Mesothelial cell of epicardium (in vitro differentiated cells): ENCODE measurements at regions not wholly inside any gene's neighbourhood (a gene's known extent, or its start where the extent isn't known, plus 50 kb on each side); places are given as distances from the start of the nearest gene placed in this dataset.

Experiments used
- DNase-seq, 2 experiments: peaks; one replicate each; pipeline ENCODE4 v3.0.0; 2021; ENCODE audit warnings: low spot score in 2 of 2; ENCODE audit not compliant: unreplicated experiment in 2 of 2
- H3K27ac Mint-ChIP-seq: 2 replicates; pipeline ENCODE4 v1.8.0; 2021; ENCODE audit warnings: mixed read lengths
- H3K27me3 Mint-ChIP-seq: 2 replicates; pipeline ENCODE4 v1.8.0; 2021; ENCODE audit warnings: low read depth, mixed read lengths
- H3K36me3 Mint-ChIP-seq: 2 replicates; pipeline ENCODE4 v1.8.0; 2021; ENCODE audit warnings: mixed read lengths
- H3K4me1 Mint-ChIP-seq: 2 replicates; pipeline ENCODE4 v1.8.0; 2021; ENCODE audit warnings: mixed read lengths
- H3K4me3 Mint-ChIP-seq: 2 replicates; pipeline ENCODE4 v1.8.0; 2021; ENCODE audit warnings: mild to moderate bottlenecking, moderate library complexity, mixed read lengths
- H3K9me3 Mint-ChIP-seq: 2 replicates; pipeline ENCODE4 v1.8.0; 2021; ENCODE audit warnings: mixed read lengths
- TF ChIP-seq, protein P1 (sequence below): fragments of 200-600 bp; sonication (generic); IDR thresholded peaks from one replicate; pipeline ENCODE4 v1.5.0; 2021; ENCODE audit warnings: antibody characterized with exemption; ENCODE audit not compliant: unreplicated experiment

DNA sequence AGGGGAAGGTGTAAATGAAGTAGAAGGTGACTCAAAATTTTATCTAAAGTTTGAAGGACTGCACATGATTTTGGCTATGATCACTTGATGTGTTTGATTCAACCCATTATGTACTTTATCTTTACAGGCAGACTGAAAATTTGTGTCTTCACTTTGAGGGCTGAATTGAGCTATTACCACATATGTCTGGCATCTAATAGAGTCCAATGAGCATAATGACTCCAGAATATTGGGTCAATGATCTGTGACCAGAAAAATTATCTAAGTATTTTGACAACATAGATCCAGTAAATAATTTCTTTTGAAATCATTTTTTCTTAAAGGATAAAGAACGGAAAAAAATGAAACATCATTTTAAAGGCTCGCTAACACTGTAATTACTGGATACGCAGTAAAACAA, 2810.0 kb downstream of the PCDH9 start:
- Mint-ChIP-seq H3K27ac (no peak overlapping the region), H3K4me3 (no peak overlapping the region), H3K9me3 (peaks cover 2% of the 10 kb centered on the region), H3K27me3 (no peaks in the 10 kb centered on the region), H3K4me1 (no peaks in the 10 kb centered on the region), H3K36me3 (no peaks in the 10 kb centered on the region)
- no peak for DNase-seq
- TF ChIP-seq, protein P1, sequence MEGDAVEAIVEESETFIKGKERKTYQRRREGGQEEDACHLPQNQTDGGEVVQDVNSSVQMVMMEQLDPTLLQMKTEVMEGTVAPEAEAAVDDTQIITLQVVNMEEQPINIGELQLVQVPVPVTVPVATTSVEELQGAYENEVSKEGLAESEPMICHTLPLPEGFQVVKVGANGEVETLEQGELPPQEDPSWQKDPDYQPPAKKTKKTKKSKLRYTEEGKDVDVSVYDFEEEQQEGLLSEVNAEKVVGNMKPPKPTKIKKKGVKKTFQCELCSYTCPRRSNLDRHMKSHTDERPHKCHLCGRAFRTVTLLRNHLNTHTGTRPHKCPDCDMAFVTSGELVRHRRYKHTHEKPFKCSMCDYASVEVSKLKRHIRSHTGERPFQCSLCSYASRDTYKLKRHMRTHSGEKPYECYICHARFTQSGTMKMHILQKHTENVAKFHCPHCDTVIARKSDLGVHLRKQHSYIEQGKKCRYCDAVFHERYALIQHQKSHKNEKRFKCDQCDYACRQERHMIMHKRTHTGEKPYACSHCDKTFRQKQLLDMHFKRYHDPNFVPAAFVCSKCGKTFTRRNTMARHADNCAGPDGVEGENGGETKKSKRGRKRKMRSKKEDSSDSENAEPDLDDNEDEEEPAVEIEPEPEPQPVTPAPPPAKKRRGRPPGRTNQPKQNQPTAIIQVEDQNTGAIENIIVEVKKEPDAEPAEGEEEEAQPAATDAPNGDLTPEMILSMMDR, result no peak

DNA sequence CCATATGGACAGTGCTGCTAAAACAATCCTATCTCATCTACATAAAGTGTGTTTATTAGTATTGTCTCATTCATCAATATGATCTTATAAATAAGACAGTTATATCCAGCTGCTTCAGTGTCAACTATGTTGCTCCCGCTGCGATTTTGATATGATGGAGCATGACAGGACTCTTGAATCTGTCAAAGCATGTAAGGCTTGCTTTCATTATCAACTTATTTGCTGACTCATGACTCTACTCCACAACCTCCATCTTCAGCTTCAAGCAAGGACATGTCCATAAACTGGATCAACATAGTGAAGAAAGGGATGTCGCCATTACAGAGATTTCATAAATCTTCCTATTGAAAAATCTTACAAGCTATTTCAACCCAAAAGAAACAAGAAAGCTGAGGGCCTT, 2812.6 kb downstream of the PCDH9 start:
- no peak for DNase-seq
- no peaks in the 10 kb centered on the region for H3K36me3 Mint-ChIP-seq
- H3K4me1 Mint-ChIP-seq, result no peaks in the 10 kb centered on the region
- no peaks in the 10 kb centered on the region for H3K27me3 Mint-ChIP-seq
- H3K27ac Mint-ChIP-seq, result no peak overlapping the region
- TF ChIP-seq, protein P1, result no peak
- peaks cover 2% of the 10 kb centered on the region for H3K9me3 Mint-ChIP-seq
- H3K4me3 Mint-ChIP-seq, result no peak overlapping the region

DNA sequence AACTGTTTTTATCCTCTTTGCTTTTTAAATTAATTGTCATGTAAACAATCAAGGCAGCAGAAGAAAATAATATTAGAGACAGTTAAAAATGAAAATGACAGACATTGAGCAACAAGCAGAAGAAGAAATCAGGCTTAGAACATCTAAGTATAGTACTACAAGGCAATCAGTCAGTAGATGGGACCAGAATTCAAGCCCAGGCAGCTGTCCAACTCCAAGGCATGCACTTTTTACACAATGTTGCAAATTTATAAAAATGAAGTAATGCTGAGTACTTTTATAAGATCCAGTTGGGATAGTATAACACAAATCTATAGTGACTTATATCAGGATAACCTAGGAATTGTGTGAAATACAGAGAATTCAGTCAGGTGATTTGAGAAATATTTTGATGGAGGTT, 2815.8 kb downstream of the PCDH9 start:
- no peak for DNase-seq
- H3K27ac Mint-ChIP-seq, result no peak overlapping the region
- H3K27me3 Mint-ChIP-seq, result no peaks in the 10 kb centered on the region
- no peaks in the 10 kb centered on the region for H3K4me1 Mint-ChIP-seq
- peaks cover under 1% of the 10 kb centered on the region for H3K9me3 Mint-ChIP-seq
- TF ChIP-seq, protein P1, result no peak
- H3K4me3 Mint-ChIP-seq, result no peak overlapping the region
- H3K36me3 Mint-ChIP-seq, result no peaks in the 10 kb centered on the region

DNA sequence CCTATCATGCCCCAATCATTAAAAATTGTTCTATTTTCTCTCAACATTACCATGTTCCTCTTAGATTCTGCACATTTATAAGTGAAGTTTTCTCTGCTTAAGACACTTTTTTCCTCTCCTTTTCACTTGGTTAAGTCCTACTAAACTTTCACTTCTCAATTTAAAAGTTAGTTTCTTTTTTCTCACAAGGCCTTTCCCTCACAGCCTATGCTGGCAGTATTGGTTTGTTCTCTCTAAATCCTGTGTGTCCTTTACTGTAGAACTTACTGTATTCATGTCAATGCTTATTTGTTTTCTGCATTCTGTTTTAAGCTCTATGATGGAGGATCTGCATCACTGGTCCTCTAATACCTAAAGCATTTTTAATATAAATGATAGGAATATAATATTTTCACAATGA, 2816.6 kb downstream of the PCDH9 start:
- no peaks in the 10 kb centered on the region for H3K4me1 Mint-ChIP-seq

DNA sequence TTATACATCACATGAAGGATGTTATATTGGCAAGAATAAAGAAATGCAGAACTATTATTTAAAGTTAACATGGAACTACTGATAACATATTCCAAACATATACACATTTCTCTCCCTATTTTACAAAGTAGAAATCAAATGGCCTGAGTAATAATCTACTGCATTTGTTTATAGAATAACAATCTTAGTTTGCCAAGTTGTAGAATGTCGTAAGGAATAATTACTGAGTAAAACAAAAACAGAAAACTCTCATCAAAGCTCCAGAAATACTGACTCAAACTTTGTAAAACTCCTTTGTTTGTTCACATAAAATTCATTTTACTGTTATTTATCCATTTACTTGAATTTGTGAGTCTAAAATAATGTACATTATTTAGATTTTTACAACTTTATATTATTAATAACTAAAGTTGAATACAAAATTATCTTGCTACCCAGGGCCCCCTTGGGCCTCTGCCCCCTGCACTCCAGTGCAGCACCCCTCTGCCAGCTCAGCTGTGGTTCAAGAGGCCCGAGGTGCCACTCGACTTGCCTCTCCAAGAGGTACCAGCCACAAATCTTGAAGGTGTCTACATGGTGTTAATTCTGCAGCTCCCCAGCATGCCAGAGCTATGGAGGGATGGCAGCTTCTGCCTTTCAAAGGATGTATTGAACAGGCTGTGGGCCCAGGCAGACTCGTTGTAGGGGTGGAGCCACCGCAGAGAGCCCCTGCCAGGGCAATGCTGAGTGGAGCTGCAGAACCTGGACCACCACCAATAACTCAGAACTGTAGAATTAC, 2819.7 kb downstream of the PCDH9 start:
- H3K4me1 Mint-ChIP-seq, result no peaks in the 10 kb centered on the region
- H3K27ac Mint-ChIP-seq, result no peak overlapping the region
- TF ChIP-seq, protein P1, result no peak

More for the DNA sequence above, 2816.6 kb downstream of the PCDH9 start:
- Mint-ChIP-seq H3K36me3 (no peaks in the 10 kb centered on the region), H3K4me3 (no peak overlapping the region), H3K27ac (no peak overlapping the region), H3K9me3 (no peaks in the 10 kb centered on the region), H3K27me3 (no peaks in the 10 kb centered on the region)
- no peak for DNase-seq
- TF ChIP-seq, protein P1, result no peak

More for the DNA sequence above, 2819.7 kb downstream of the PCDH9 start:
- no peak for DNase-seq
- H3K4me3 Mint-ChIP-seq, result no peak overlapping the region
- no peaks in the 10 kb centered on the region for H3K27me3 Mint-ChIP-seq
- no peaks in the 10 kb centered on the region for H3K36me3 Mint-ChIP-seq
- no peaks in the 10 kb centered on the region for H3K9me3 Mint-ChIP-seq
